Right ventricle myocardium inferior (tissue), 1 donor: ENCODE measurements at regions not wholly inside any gene's neighbourhood (a gene's known extent, or its start where the extent isn't known, plus 50 kb on each side); places are given as distances from the start of the nearest gene placed in this dataset.

ENCODE experiments used
- ATAC-seq: fragments of 200-7000 bp; cut with Tn5 transposase; one replicate; pipeline ENCODE4 v1.9.1; 2020; ENCODE audit warnings: mild to moderate bottlenecking, moderate library complexity
- DNase-seq: peaks from one replicate; pipeline ENCODE4 v3.0.0; 2021; ENCODE audit errors: missing footprints
- intact Hi-C: fragments of 100-400 bp; cut with DNase I; formaldehyde crosslinking; loops from one replicate; pipeline ENCODE4 v1.11.0; 2022
- donor health status: DM: no; HTN: yes; CAD: no; lungs with severe emphysema.

DNA sequence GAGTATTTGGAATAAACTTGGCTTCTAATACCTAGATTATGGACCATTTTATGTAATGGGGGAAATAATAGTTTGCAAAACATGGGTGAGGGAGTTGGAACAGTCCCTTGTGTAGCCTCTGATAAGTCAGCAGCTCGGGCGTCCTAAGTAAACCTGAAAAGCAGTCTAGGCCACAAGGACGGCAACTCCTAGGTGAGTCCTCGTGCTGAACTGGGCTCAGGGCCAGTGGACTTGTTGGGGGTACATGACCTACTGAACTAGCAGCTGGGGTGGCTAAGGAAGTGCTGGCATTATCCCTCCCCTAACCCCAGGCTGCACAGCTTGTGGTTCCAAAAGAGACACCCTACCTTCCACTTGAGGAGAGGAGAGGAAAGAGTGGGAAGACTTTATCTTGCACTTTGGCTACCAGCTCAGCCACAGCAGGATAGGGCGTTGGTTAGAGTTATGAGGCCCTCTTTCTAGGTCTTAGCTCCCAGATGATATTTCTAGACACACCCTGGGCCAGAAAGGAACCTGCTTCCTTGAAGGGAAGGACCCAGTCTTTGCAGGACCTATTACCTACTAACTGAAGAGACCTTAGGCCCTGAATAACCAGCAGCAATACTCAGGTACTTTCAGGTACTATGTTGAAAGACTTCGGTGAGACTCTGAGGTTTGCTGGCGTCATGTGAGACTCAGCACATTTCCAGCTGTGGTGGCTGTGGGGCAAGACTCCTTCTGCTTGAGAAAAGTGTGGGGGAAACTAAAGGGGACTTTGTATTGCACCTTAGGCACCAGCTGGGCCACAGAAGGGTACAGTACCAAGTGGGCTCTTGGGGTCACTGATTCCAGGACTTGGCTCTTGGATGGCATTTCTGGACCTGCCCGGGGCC lies 71.0 kb downstream of the AQP4 start:
- intact Hi-C loops = no loop called here
- ATAC-seq = no peak

DNA sequence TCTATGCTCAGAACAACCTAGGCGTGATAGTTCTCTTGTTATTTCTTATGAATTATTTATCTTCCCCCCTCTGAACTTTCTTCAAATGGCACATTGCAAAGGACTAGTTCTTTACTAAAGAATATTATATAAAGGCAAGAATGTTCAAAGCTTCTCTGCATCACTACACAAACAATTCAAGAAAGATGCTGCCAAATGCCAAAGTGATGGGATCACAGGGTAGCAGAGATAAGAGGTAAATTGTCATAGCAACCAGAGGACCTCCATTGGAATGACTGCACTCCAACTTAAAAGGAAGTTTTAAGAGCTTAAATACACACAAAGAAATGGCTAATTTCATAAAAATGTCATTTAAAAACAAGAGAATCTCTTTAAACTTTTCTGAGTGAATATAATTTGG lies 72.8 kb downstream of the AQP4 start:
- intact Hi-C loops = no loop called here
- ATAC-seq (no peak), DNase-seq (no peak)

More for the DNA sequence above, 71.0 kb downstream of the AQP4 start:
- no peak for DNase-seq

DNA sequence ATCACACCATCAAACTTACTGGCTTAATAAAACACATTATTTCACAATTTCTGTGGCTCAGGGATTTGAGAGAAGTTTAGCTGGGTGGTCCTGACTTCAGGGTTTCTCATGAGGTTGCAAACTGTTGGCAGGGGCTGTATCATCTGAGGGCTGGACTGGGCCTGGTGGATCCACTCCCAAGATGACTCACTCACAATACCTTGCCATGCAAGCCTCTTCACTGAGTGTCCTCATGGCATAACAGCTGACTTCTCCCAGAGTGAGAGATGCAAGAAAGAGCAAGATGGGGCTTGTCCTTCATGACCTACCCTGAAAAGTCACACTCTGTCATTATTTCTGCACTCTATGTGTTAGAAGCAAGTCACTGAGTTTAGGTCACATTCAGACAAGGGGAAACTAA lies 73.8 kb downstream of the AQP4 start:
- DNase-seq (no peak), ATAC-seq (no peak)
- intact Hi-C loops = no loop called here

DNA sequence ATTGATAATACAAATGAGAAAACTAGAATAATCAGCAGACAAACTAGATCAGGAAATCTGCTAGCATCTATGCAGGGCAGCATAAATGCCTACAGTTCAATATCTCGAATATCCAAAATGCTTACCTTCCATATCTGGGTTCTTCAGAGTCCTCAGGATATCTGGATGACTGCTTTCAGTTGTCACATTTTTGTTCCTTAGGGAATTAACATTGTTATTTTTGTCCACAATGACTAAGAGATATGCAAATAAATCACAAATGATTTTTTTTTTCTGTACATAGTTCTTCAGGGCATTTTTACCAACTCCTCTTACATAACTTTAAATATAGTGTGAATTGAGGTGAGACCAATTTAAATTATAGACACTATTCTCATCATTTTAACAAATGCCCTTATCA lies 80.9 kb downstream of the AQP4 start:
- intact Hi-C loops = no loop called here
- DNase-seq (no peak), ATAC-seq (no peak)

DNA sequence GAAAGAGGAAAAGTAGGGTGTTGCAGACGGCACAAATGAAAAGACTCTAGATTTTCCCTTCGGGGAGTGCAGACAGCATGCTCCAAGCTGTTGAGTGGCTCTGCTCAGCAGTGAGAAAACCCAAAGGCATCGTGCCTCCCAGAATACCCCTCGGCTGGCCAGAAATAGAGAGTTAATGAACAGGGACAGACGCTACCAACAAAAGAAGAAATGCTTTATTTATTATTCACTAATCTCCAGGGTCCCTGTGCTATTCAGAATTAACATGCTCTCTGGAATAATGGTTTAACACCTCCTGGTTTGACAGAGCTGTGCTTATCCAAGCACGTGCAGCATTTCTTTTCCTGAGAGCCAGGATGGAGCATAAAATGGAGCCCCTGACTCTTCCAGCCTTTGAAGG lies 82.3 kb downstream of the AQP4 start:
- intact Hi-C loops = no loop called here
- DNase-seq = no peak
- ATAC-seq = no peak

DNA sequence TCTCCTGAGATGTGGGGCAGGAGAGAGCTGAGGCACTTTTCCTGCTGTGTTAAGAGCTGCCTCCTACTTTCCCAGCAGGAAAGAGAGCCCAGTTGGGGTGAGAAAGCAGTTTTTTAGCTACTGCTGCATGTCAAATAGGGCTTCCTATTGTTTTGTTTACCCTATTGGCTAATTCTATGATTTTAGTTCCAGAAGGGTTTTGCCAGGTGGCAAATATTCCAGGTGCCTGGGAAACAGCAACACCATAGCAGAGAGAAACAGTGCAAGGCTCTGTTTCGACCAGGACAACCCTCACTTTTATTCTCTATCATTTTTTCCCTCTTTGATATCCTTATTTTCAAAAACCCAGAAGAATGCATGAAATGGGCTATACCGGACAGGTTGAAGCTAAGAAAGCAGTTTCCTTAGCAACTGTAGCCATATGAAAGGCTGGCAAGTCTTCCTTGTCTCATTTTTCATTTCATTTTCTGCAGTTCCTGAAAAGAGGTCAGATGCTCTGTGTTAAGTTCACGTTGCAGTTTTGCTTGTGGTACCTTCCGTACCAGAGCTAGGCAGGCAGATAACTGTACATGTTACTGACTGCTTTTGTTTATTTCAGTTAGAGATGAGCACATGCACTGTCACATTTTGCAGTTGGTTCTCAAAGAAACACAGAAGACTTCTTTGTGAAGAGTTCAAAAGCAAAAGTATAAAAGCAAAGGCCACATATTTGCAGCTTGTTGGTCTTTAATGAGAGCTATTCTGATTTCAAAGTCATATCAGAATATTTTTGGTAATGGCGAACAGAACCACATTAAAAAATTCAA lies 84.8 kb downstream of the AQP4 start:
- DNase-seq (no peak), ATAC-seq (no peak)
- intact Hi-C loops = no loop called here

DNA sequence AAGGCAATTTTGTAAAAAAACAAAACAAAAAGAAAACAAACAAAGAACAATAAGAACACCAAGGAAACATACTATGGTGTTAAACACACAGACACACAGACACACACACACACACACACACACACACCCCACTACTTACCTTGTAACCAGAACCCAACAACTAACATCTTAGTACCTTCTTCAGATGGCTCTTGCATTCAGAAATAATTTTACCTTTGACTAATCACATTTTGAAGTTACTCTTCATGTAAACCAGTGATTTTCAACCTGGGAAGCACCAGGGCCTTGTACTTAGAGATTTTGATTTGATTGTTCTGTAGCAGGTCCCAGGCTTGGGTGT lies 87.5 kb downstream of the AQP4 start:
- DNase-seq (no peak), ATAC-seq (no peak)
- intact Hi-C loops = no loop called here

DNA sequence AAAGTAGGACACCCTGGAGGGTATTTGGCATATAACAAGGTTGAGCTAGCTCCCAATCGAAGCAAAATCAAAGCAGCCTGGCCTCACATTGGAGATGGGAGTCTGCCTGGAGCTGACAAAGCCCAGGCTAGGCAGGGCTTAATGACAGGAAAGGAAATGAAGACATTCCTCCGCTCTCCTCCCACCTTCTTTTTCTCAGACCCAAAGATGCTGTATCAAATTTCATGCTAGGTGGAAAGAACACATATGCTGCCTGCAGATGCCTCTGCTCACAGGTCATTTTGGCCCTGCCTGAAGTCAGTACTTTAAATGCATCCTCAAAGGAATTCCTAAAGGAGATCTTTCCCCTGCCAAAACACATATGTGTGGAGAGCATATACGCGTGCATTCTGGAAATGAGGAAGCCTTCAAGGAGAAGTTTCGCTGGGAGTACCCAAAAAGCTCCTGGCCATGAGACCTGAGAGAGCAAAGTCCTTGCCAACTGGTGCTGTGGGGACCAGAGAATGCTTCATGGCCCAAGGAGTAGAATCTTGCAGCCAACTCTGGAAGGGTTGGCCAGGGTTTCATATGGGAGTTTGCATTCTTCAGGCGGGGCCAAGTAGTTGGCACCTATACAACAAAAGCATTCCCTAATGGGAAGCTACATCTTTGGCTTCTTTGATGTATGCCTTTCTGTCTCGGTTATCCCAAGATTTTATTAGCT lies 88.0 kb downstream of the AQP4 start:
- DNase-seq (no peak), ATAC-seq (no peak)
- intact Hi-C loops = no loop called here

DNA sequence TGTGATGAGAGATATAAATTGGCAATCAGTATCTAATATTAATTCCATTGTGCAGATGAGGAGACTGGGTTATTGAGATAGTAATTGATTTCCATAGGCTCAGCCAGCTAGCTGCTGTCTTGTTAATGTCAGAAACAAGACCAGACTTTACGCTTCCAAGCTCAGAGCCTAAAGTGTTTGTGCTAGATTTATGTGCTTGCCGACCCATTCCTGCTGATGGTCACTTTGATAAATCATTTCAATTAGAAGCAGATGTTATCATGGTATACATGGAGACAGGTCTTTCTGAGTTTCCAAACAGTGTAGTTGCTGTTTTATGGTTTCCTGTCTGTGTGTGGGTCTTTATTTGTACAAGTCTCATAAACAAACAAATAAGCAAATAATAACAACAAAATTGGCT lies 92.8 kb downstream of the AQP4 start:
- DNase-seq (no peak), ATAC-seq (no peak)
- intact Hi-C loops = loop anchor here (5.0 kb wide), 1 partner anchor 365 kb away; no protein-coding TSS in a partner anchor

DNA sequence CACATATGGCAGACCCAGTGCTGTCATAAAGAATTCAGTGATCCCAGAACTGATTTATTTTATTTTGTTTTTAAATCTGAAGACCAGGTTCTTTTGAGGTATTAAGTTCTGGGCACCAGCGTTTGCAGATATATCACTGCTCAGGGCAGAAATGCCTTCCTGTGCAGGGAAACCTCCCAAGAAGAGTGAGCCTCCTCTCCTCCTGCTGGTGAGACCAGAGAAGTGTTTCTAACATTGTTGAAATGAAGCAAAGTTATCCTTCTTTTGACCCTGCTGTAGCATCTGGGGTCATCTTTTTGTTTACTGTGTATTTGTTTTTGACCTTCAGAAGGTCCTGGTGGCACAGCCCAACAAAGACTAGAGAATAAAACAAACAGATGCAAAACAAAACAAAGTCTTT lies 94.0 kb downstream of the AQP4 start:
- ATAC-seq (no peak), DNase-seq (no peak)
- intact Hi-C loops = loop anchor here (1.0 to 5.0 kb wide), 2 partner anchors 149 to 364 kb away; no protein-coding TSS in a partner anchor

DNA sequence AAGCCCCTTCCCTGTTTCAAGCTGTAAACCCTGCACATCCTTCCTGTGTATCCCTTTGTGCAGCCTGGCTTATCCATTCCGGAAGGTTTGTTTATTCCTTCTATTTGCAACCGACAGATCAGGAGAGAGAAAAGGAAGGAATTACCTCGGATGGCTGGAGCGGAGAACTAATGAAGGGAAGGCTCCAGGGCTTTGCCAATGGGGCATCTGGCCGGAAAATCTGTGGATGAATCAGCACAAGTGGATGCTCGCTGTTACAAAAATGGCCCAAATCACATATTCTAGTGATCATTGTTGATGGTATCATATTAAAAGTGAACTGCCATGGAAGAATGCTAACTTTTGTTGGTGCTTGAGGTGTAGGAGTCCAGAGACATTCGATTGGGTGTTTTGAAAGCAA lies 97.1 kb downstream of the AQP4 start:
- DNase-seq = no peak
- intact Hi-C loops = no loop called here
- no peak for ATAC-seq

DNA sequence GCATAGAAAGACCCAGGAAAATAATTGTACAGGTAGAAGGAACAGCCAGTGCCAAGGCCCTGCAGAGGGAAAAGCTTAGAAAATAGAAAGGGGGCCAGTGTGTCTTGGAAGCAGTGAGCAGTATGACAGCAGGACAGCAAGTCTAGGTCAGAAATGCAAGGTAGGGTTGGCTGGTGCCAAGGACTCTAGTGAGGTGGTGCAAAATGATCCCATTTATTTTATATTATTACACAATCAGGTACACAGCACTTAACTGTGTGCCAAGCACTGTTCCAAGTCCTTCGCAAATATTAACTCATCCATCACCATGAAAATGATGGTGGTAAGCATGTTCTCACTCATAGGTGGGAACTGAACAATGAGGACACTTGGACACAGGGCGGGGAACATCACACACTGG lies 100.0 kb downstream of the AQP4 start:
- ATAC-seq (no peak), DNase-seq (no peak)
- intact Hi-C loops = no loop called here

DNA sequence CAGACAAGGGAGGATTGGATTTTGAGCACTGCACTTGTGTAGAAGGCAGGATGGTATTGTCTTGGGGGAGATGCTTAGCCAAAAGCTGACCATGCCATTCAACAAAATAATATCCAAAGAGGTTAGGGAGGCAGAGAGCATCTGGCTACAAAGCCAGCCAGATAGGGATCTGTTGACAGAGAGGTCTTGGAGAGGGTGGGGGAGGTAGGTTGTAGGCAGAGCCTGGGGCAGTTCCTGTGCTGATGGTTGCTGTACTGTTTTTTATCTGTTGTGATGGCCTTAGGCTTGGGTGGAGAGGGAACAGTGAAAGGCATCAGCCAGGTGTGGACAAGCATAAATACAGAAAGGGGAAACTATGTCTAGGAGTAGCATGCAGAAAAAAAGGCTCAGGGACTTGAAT lies 100.9 kb downstream of the AQP4 start:
- ATAC-seq (no peak), DNase-seq (no peak)
- intact Hi-C loops = no loop called here

DNA sequence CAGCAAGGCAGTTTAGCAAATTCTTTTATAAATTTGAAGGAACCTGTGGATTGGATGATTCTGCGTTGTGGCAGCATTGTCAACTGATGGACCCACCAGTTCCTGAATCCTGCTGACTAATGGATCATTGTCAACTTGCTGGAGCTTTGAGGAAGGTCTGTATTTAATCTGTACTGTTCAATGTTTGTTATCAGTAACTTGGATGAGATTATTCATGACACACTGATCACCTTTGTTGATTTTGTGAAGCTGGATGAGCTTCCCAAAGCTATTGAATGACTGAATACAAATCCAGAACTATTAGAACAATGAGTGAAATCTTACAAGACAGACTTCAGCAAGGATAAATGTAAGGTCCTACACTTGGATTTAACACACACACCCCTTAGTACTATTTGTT lies 101.3 kb downstream of the AQP4 start:
- no peak for ATAC-seq
- intact Hi-C loops = no loop called here

DNA sequence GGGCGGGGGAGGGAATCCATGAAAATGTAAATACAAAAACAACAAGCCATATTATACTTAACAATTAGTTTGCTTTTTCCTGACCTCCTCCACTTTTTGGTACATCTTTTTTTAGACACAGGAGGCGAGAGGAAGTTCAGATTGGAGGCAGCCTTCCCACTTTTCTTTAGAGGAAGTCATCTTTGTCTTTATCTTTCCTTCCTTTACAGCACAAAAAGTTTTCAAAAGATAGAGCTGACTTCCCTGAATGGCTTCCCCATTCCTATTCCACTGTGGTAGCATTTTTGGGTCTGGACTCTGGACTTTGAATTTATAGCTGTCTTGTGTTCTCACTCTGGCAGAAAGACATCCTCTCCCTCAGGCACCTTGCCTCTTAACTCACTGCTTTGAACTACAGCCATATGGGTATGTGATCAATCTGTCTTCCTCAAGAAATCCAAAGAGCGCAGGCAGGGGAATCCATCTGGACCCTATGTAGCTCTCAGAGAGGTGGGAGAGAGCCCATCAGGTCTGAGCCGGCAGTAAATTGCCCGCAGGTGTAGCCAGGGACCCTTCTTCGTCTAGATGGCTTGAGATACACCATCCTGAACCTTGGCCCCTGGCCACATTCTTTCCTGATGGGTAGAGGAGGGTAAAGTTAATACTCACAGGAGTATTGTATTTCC lies 101.9 kb downstream of the AQP4 start:
- no peak for DNase-seq
- intact Hi-C loops = no loop called here

More for the DNA sequence above, 101.3 kb downstream of the AQP4 start:
- DNase-seq = no peak

DNA sequence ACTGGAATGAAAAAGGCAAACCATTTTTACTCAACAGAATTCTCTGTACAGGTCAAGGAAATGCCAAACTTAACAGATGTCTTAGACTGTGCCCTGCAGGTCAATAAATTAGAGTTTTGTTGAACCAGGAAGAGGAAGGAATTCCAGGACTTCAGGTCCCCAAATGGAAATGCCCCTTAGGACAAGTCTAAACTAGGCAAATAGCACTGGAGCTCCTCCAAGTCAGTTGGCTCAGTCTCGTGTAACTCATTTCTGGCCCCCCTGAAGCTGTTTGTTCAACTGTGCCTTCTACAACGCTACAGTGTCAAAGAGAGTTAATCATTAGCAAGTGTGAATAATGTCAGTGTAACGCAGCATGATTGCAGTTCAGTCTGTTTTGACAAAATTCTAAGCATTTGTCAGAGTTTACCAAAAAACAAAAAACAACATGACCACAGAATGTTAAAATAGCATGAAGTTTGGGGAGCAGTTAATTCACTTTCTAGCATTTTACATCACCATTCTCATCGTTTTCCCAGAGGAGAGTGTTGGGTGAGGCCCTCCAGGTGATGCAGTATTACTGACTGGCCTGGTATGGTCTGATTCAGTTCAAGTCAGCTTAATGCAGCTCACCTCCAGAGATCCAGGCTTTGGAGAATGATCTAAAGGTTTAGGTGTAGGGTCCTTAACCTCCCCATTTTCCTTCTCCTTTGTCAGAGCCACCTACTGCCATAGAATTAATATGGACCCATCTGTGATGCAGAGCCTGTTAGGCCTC lies 108.1 kb downstream of the AQP4 start:
- ATAC-seq (no peak), DNase-seq (no peak)
- intact Hi-C loops = no loop called here

More for the DNA sequence above, 101.9 kb downstream of the AQP4 start:
- no peak for ATAC-seq

DNA sequence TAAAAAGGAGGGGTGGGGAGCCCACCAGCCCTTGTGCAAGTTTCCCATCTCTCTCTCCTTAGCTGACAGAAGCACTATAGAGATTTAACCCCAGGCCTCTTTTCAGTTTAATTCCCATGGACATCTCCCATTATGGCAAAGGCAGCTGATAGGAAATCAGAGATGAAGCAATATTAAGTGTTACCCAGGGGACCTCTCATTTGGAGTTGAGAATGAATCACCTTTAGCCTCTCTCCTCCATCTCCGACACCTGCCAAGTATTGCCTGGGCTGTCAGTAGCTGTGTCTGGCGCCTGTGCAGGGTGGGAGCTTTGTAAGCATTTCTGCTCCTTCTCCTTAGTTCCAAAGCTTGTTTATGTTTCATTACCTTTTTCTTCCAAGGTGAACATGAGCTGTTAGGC lies 109.0 kb downstream of the AQP4 start:
- no peak for ATAC-seq
- no peak for DNase-seq
- intact Hi-C loops = no loop called here

DNA sequence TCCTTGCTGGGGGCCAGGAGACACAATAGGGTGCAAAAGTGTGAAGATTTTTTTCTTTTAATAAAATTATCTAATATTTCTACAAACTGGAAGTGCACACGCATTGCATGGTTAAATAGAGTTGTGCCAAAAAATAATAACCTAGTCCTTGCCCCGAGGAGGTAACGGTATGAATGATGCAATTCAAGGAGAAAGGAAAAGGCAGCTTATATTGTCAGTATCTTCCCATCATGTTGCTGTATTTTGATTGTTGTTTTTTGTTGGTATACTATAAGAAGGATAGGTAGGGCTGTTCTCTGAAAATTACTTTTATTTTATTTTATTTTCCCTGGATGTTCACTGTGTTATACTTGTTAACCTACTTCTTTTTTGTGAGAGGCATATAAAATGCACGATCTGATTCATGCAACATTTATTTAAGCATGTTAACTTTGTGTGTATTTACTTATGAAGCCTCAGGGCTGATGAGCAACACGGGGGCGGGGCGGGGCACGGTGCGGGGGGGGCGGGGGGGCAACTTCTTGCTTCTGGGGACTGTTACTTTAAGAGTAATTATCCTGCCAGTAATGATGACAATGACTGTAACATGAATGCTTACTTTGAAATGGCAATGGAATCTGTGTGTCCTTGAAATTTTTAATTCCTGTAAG lies 118.6 kb downstream of the AQP4 start:
- ATAC-seq (peak; percentile 13), DNase-seq (no peak)
- intact Hi-C loops = no loop called here
